Naive thymus-derived CD4-positive, alpha-beta T cell (primary cell): ENCODE measurements at regions not wholly inside any gene's neighbourhood (a gene's known extent, or its start where the extent isn't known, plus 50 kb on each side); places are given as distances from the start of the nearest gene placed in this dataset.

Experiments
- ATAC-seq: fragments of 150-1000 bp; cut with Tn5 transposase; 2 replicates; pipeline ENCODE4 v1.10.0; 2021; ENCODE audit warnings: mild to moderate bottlenecking, moderate library complexity
- CTCF ChIA-PET: fragments of 350-600 bp; sonication (Branson Sonifier 250); formaldehyde crosslinking; loops from one replicate; lab custom pipeline; 2021; ENCODE audit warnings: antibody characterized with exemption; lab: Charles Lee
- POLR2A ChIA-PET: fragments of 350-600 bp; sonication (Branson Sonifier 250); formaldehyde crosslinking; loops from one replicate; lab custom pipeline; 2021; ENCODE audit warnings: antibody characterized with exemption, inconsistent platforms; lab: Charles Lee
- DNase-seq, 9 donors: peaks; one replicate each; pipeline versions ENCODE4 v3.0.0 to v3.0.0-alpha.2; 2020 to 2022; ENCODE audit warnings: mixed read lengths in 1 of 9
- H3K27ac ChIP-seq: one replicate; pipeline ENCODE4 v1.7.0; 2013; ENCODE audit warnings: mild to moderate bottlenecking, low read depth, low read length, moderate library complexity
- H3K27me3 ChIP-seq, 2 donors: one replicate each; pipeline ENCODE4 v1.7.0; 2013; ENCODE audit warnings: low read length in 2 of 2, mild to moderate bottlenecking in 2 of 2, moderate library complexity in 2 of 2; ENCODE audit not compliant: control insufficient read depth in 2 of 2, insufficient read depth in 2 of 2
- H3K36me3 ChIP-seq, 3 experiments: 1 replicate in 2 of 3; 2 replicates in 1 of 3; pipeline ENCODE4 v1.7.0; 2013; ENCODE audit warnings: low read length in 3 of 3, mild to moderate bottlenecking in 3 of 3, moderate library complexity in 1 of 3; ENCODE audit not compliant: insufficient read depth in 3 of 3, control insufficient read depth in 2 of 3
- H3K4me1 ChIP-seq, 2 donors: one replicate each; pipeline ENCODE4 v1.7.0; 2013; ENCODE audit warnings: low read length in 2 of 2, mild to moderate bottlenecking in 2 of 2, moderate library complexity in 1 of 2; ENCODE audit not compliant: control insufficient read depth in 2 of 2, insufficient read depth in 2 of 2
- H3K4me3 ChIP-seq: 2 replicates; pipeline ENCODE4 v1.7.0; 2013; ENCODE audit warnings: mild to moderate bottlenecking, low read length
- H3K9me3 ChIP-seq, 3 experiments: 1 replicate in 2 of 3; 2 replicates in 1 of 3; pipeline ENCODE4 v1.7.0; 2013; ENCODE audit warnings: low read length in 3 of 3; ENCODE audit not compliant: control insufficient read depth in 2 of 3
- H3K27ac Mint-ChIP-seq, 9 donors: one replicate each; pipeline ENCODE4 v1.8.0; 2020 to 2022; ENCODE audit warnings: mixed read lengths in 9 of 9, mild to moderate bottlenecking in 8 of 9, moderate library complexity in 5 of 9, inconsistent platforms in 2 of 9
- H3K27me3 Mint-ChIP-seq, 5 donors: one replicate each; pipeline ENCODE4 v1.8.0; 2021 to 2022; ENCODE audit warnings: mixed read lengths in 5 of 5, mild to moderate bottlenecking in 1 of 5
- H3K36me3 Mint-ChIP-seq, 5 donors: one replicate each; pipeline ENCODE4 v1.8.0; 2020 to 2022; ENCODE audit warnings: mixed read lengths in 5 of 5, mild to moderate bottlenecking in 3 of 5, inconsistent platforms in 1 of 5
- H3K4me1 Mint-ChIP-seq, 7 donors: one replicate each; pipeline ENCODE4 v1.8.0; 2020 to 2022; ENCODE audit warnings: mixed read lengths in 7 of 7, mild to moderate bottlenecking in 3 of 7, inconsistent platforms in 1 of 7
- H3K4me3 Mint-ChIP-seq, 10 donors: one replicate each; pipeline ENCODE4 v1.8.0; 2020 to 2022; ENCODE audit warnings: mild to moderate bottlenecking in 10 of 10, mixed read lengths in 10 of 10, moderate library complexity in 6 of 10, inconsistent platforms in 2 of 10
- H3K9me3 Mint-ChIP-seq, 11 donors: one replicate each; pipeline ENCODE4 v1.8.0; 2020 to 2022; ENCODE audit warnings: mixed read lengths in 11 of 11, mild to moderate bottlenecking in 4 of 11, inconsistent platforms in 1 of 11, moderate library complexity in 1 of 11
- intact Hi-C, 2 donors: fragments of 100-400 bp; cut with micrococcal nuclease; formaldehyde crosslinking; loops; one replicate each; pipeline ENCODE4 v1.15.1; 2023

- H3K27ac Mint-ChIP-seq = no peak overlapping the region
- intact Hi-C loops = no loop called here
- Histone ChIP-seq H3K36me3 (no peaks in the 10 kb centered on the region), H3K4me3 (no peak overlapping the region), H3K9me3 (no peaks in the 10 kb centered on the region), H3K27me3 (no peaks in the 10 kb centered on the region), H3K4me1 (no peaks in the 10 kb centered on the region), H3K27ac (no peak overlapping the region)
- H3K4me3 Mint-ChIP-seq = no peak overlapping the region
- peaks cover 5 to 24% (median 12%) of the 10 kb centered on the region in 5 donors for H3K27me3 Mint-ChIP-seq
- ChIA-PET CTCF (no interaction called here), POLR2A (no interaction called here)
- no peak for ATAC-seq
- no peak for DNase-seq
- no peaks in the 10 kb centered on the region for H3K4me1 Mint-ChIP-seq
- H3K36me3 Mint-ChIP-seq = no peaks in the 10 kb centered on the region
- peaks cover 0 to 2% (median 0%) of the 10 kb centered on the region in 11 donors for H3K9me3 Mint-ChIP-seq
Measured at GRCh38 chr15:95580121-95580520, 750.4 kb upstream of the NR2F2 start.

DNA sequence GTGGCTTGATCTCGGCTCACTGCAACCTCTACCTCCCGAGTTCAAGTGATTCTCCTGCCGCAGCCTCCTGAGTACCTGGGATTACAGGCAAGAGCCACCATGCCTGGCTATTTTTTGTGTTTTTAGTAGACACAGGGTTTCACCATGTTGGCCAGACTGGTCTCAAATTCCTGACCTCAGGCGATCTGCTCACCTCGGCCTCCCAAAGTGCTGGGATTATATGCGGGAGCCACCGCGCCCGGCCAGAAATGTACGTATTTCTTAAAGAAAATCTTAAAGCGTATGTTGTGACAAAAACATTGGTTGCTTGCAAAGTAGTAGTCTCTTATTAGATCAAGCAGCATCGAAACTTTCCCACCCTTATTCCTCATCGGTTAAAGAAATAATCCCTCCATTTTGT is 748.9 kb upstream of the NR2F2 start:
- peaks cover 0 to 2% (median 0%) of the 10 kb centered on the region in 11 donors for H3K9me3 Mint-ChIP-seq
- Histone ChIP-seq H3K9me3 (no peaks in the 10 kb centered on the region), H3K4me1 (no peaks in the 10 kb centered on the region), H3K27me3 (no peaks in the 10 kb centered on the region), H3K27ac (no peak overlapping the region), H3K4me3 (no peak overlapping the region), H3K36me3 (no peaks in the 10 kb centered on the region)
- ChIA-PET CTCF (no interaction called here), POLR2A (no interaction called here)
- DNase-seq = no peak
- intact Hi-C loops = no loop called here
- H3K36me3 Mint-ChIP-seq = no peaks in the 10 kb centered on the region
- no peak overlapping the region for H3K4me3 Mint-ChIP-seq
- H3K27ac Mint-ChIP-seq = no peak overlapping the region
- H3K27me3 Mint-ChIP-seq = peaks cover 5 to 24% (median 7%) of the 10 kb centered on the region in 5 donors
- H3K4me1 Mint-ChIP-seq = no peaks in the 10 kb centered on the region
- no peak for ATAC-seq

DNA sequence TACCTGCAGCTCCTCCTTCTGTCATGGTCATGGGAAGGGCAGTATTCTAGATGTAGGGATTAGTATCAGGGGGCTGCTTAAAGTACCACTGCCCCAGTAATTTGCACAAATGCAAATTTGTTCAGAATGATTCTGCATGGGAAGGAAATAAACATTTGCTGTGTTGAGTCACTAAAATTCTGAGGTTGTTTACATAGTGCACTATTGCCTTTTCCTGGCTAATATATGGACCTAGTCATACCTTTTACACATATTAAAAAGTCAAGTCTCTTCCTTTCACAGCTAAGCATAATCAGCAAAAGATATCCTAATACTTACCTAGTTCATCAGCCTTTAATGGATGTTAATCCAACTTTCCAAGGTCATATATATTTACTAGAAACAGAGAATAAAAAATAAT is 746.4 kb upstream of the NR2F2 start:
- H3K9me3 ChIP-seq = no peaks in the 10 kb centered on the region
- no peak overlapping the region for H3K4me3 Mint-ChIP-seq
- ATAC-seq (no peak), DNase-seq (no peak)
- no peak overlapping the region for H3K4me3 ChIP-seq
- no peaks in the 10 kb centered on the region for H3K27me3 ChIP-seq
- H3K36me3 ChIP-seq = no peaks in the 10 kb centered on the region
- peaks cover 0 to 2% (median 0%) of the 10 kb centered on the region in 11 donors for H3K9me3 Mint-ChIP-seq
- intact Hi-C loops = no loop called here
- no peaks in the 10 kb centered on the region for H3K36me3 Mint-ChIP-seq
- CTCF ChIA-PET = no interaction called here
- H3K27ac ChIP-seq = no peak overlapping the region
- H3K27ac Mint-ChIP-seq = no peak overlapping the region
- no peaks in the 10 kb centered on the region for H3K4me1 ChIP-seq
- POLR2A ChIA-PET = no interaction called here
- H3K27me3 Mint-ChIP-seq = peaks cover 1 to 11% (median 6%) of the 10 kb centered on the region in 5 donors
- H3K4me1 Mint-ChIP-seq = no peaks in the 10 kb centered on the region

- H3K4me1 Mint-ChIP-seq = no peaks in the 10 kb centered on the region
- ChIA-PET POLR2A (no interaction called here), CTCF (no interaction called here)
- DNase-seq (no peak), ATAC-seq (no peak)
- H3K36me3 ChIP-seq = no peaks in the 10 kb centered on the region
- no peak overlapping the region for H3K27ac ChIP-seq
- H3K27me3 ChIP-seq = no peaks in the 10 kb centered on the region
- H3K9me3 Mint-ChIP-seq = no peaks in the 10 kb centered on the region
- H3K4me3 ChIP-seq = no peak overlapping the region
- no peaks in the 10 kb centered on the region for H3K36me3 Mint-ChIP-seq
- H3K27ac Mint-ChIP-seq = no peak overlapping the region
- intact Hi-C loops = no loop called here
- peaks cover 0 to 17% (median 0%) of the 10 kb centered on the region in 5 donors for H3K27me3 Mint-ChIP-seq
- H3K4me1 ChIP-seq = no peaks in the 10 kb centered on the region
- H3K4me3 Mint-ChIP-seq = no peak overlapping the region
- H3K9me3 ChIP-seq = no peaks in the 10 kb centered on the region
Measured at GRCh38 chr15:95588056-95588455, 742.4 kb upstream of the NR2F2 start.

DNA sequence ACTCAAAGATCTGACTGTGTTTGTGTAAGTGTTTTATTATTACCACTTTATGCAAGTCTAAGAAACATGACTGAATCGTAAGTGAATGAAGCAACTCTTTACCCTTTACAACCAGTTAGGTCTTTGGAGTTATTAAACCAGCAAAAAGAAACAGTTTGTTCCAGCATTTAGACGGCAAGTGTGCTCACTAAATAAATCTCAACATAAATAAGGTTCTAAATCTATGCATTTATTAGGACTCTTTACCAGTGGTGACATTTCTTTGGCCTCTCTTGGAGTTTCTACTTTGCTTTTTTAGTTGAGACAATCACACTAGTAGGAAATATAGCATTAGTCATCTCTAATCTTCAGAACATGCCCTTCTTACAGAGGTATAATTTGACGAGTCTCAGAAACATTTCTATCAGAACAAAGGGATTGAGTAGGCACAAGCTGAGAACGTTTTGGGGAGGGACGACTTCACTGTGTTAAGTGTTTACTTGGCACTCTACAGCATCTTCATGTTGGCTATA is 739.9 kb upstream of the NR2F2 start:
- Histone ChIP-seq H3K36me3 (no peaks in the 10 kb centered on the region), H3K27ac (no peak overlapping the region), H3K4me1 (no peaks in the 10 kb centered on the region), H3K4me3 (no peak overlapping the region), H3K27me3 (no peaks in the 10 kb centered on the region), H3K9me3 (no peaks in the 10 kb centered on the region)
- Mint-ChIP-seq H3K4me1 (no peaks in the 10 kb centered on the region), H3K4me3 (no peak overlapping the region), H3K27ac (no peak overlapping the region), H3K27me3 (peaks cover 0 to 31% (median 6%) of the 10 kb centered on the region in 5 donors), H3K36me3 (no peaks in the 10 kb centered on the region), H3K9me3 (no peaks in the 10 kb centered on the region)
- ChIA-PET POLR2A (no interaction called here), CTCF (no interaction called here)
- ATAC-seq (no peak), DNase-seq (no peak)
- intact Hi-C loops = no loop called here

DNA sequence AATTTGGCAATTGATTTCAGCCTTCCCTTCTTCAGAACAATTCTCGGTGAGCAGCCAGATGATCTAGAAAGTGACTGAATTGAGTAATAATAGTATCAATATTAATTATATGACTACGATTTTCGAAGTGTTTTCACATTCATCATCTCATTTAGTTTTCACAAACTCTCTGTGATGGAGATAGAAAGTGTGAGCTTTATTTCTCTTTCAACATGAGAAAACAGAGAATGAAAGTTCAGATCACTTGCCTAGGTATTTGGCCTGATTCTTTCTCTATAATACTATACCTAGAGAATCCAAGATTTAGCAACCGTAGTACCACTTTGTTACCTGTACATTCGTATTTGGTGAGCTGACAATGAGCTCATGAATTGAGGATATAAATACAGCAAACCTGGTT is 739.2 kb upstream of the NR2F2 start:
- no peaks in the 10 kb centered on the region for H3K36me3 ChIP-seq
- H3K27me3 ChIP-seq = no peaks in the 10 kb centered on the region
- no peak overlapping the region for H3K27ac ChIP-seq
- H3K9me3 ChIP-seq = no peaks in the 10 kb centered on the region
- ChIA-PET CTCF (no interaction called here), POLR2A (no interaction called here)
- intact Hi-C loops = no loop called here
- H3K4me1 ChIP-seq = no peaks in the 10 kb centered on the region
- no peaks in the 10 kb centered on the region for H3K4me1 Mint-ChIP-seq
- H3K36me3 Mint-ChIP-seq = no peaks in the 10 kb centered on the region
- no peaks in the 10 kb centered on the region for H3K9me3 Mint-ChIP-seq
- H3K4me3 Mint-ChIP-seq = no peak overlapping the region
- no peak overlapping the region for H3K4me3 ChIP-seq
- no peak overlapping the region for H3K27ac Mint-ChIP-seq
- peaks cover 0 to 32% (median 6%) of the 10 kb centered on the region in 5 donors for H3K27me3 Mint-ChIP-seq
- no peak for ATAC-seq
- DNase-seq = no peak

- Histone ChIP-seq H3K4me3 (no peak overlapping the region), H3K27me3 (no peaks in the 10 kb centered on the region), H3K4me1 (no peaks in the 10 kb centered on the region), H3K9me3 (no peaks in the 10 kb centered on the region), H3K36me3 (no peaks in the 10 kb centered on the region), H3K27ac (no peak overlapping the region)
- no peaks in the 10 kb centered on the region for H3K36me3 Mint-ChIP-seq
- no peak overlapping the region for H3K4me3 Mint-ChIP-seq
- CTCF ChIA-PET = no interaction called here
- no peaks in the 10 kb centered on the region for H3K4me1 Mint-ChIP-seq
- peaks cover 0 to 32% (median 6%) of the 10 kb centered on the region in 5 donors for H3K27me3 Mint-ChIP-seq
- intact Hi-C loops = no loop called here
- H3K9me3 Mint-ChIP-seq = no peaks in the 10 kb centered on the region
- no peak for DNase-seq
- no peak for ATAC-seq
- POLR2A ChIA-PET = no interaction called here
- H3K27ac Mint-ChIP-seq = no peak overlapping the region
Measured at GRCh38 chr15:95591886-95592285, 738.6 kb upstream of the NR2F2 start.
